GM12878 (cell line): ENCODE measurements at regions not wholly inside any gene's neighbourhood (a gene's known extent, or its start where the extent isn't known, plus 50 kb on each side); places are given as distances from the start of the nearest gene placed in this dataset.

Experiments used
- ATAC-seq: fragments of 200-7000 bp; cut with Tn5 transposase; 3 replicates; pipeline ENCODE4 v1.9.1; 2020; ENCODE audit warnings: mild to moderate bottlenecking, moderate library complexity
- BruUV-seq: library from RNA; stranded (reverse); fragments of 400-500 nt; replicated peaks from 2 replicates; lab custom pipeline; 2021; lab: Mats Ljungman, UMichigan
- CTCF ChIA-PET: fragments of 300-600 bp; sonication (Branson Sonifier 250); formaldehyde crosslinking; extraction: SDS; loops from one replicate; lab custom pipeline; 2021; ENCODE audit warnings: inconsistent platforms; lab: Yijun Ruan, JAX
- POLR2A ChIA-PET: fragments of 350-600 bp; formaldehyde crosslinking; extraction: SDS; loops from one replicate; lab custom pipeline; 2021; ENCODE audit warnings: inconsistent platforms; lab: Charles Lee
- RAD21 ChIA-PET: fragments of 300-600 bp; sonication (Branson Sonifier 250); formaldehyde crosslinking; loops from one replicate; lab custom pipeline; 2023; ENCODE audit warnings: antibody characterized with exemption; ENCODE audit not compliant: unreplicated experiment; lab: Charles Lee
- SMC1A ChIA-PET: fragments of 300-600 bp; sonication (Branson Sonifier 250); formaldehyde crosslinking; loops from one replicate; lab custom pipeline; 2023; ENCODE audit not compliant: unreplicated experiment, uncharacterized antibody; lab: Charles Lee
- DNase-seq: peaks from one replicate; pipeline ENCODE4 v3.0.0-alpha.2; 2011; ENCODE audit warnings: low read depth, low spot score
- FAIRE-seq: peaks from 3 replicates; lab custom pipeline; 2011; peaks lifted over from hg19 to GRCh38; lab: Jason Lieb, UNC
- H2AFZ ChIP-seq: 2 replicates; pipeline ENCODE4 v1.6.0; 2011; ENCODE audit warnings: low read depth, low read length, control low read depth; ENCODE audit not compliant: control insufficient read depth
- H3K27ac ChIP-seq: 2 replicates; pipeline ENCODE4 v1.5.1; 2011; ENCODE audit warnings: control low read depth; ENCODE audit not compliant: control insufficient read depth, insufficient read depth
- H3K27me3 ChIP-seq, 2 experiments: replicated peaks in 1 of 2; 2 replicates each; pipeline versions ENCODE4 v1.6.0 to v1.6.1; 2011; ENCODE audit warnings: low read length in 1 of 2; ENCODE audit not compliant: control insufficient read depth in 2 of 2, insufficient read depth in 2 of 2
- H3K36me3 ChIP-seq, 2 experiments: 2 replicates each; pipeline ENCODE4 v1.5.1; 2011; ENCODE audit warnings: low read length in 1 of 2; ENCODE audit not compliant: control insufficient read depth in 2 of 2, insufficient read depth in 2 of 2
- H3K4me1 ChIP-seq: 2 replicates; pipeline ENCODE4 v1.6.1; 2011; ENCODE audit warnings: mild to moderate bottlenecking, low read length, moderate library complexity, mixed read lengths; ENCODE audit not compliant: control insufficient read depth, insufficient read depth
- H3K4me2 ChIP-seq: 2 replicates; pipeline ENCODE4 v1.6.0; 2011; ENCODE audit warnings: control low read depth; ENCODE audit not compliant: control insufficient read depth, insufficient read depth
- H3K4me3 ChIP-seq: fragments of 200-600 bp; sonication (generic); 2 replicates; pipeline ENCODE4 v1.5.1; 2016
- H3K79me2 ChIP-seq: 2 replicates; pipeline ENCODE4 v1.6.0; 2011; ENCODE audit warnings: low read length; ENCODE audit not compliant: control insufficient read depth, insufficient read depth
- H3K9ac ChIP-seq: 2 replicates; pipeline ENCODE4 v1.8.0; 2011; ENCODE audit warnings: low read length, control low read depth, mixed read lengths; ENCODE audit not compliant: control insufficient read depth, insufficient read depth
- H3K9me3 ChIP-seq: replicated peaks from 3 replicates; pipeline ENCODE4 v1.5.1; 2011; ENCODE audit warnings: mild to moderate bottlenecking, low read length; ENCODE audit not compliant: control insufficient read depth, insufficient read depth
- H4K20me1 ChIP-seq: 2 replicates; pipeline ENCODE4 v1.6.0; 2011; ENCODE audit not compliant: control insufficient read depth, insufficient read depth
- CEBPZ ChIP-seq: fragments of 150-350 bp; IDR thresholded peaks from 2 replicates; pipeline ENCODE4 v1.6.1; 2016; ENCODE audit warnings: low read depth, low read length
- CHD4 ChIP-seq: fragments of 200-600 bp; sonication (generic); IDR thresholded peaks from 2 replicates; pipeline ENCODE4 v1.6.1; 2016; ENCODE audit warnings: mild to moderate bottlenecking
- LARP7 ChIP-seq: fragments of 450-650 bp; IDR thresholded peaks from 2 replicates; pipeline ENCODE4 v1.6.1; 2017; ENCODE audit warnings: mild to moderate bottlenecking
- RFX5 ChIP-seq: IDR thresholded peaks from 2 replicates; pipeline ENCODE4 v1.6.1; 2011; ENCODE audit warnings: low read depth, low read length, improper control_type of control experiment
- SIN3A ChIP-seq: IDR thresholded peaks from 2 replicates; pipeline ENCODE4 v1.6.1; 2012; ENCODE audit warnings: low read depth, low read length, improper control_type of control experiment
- SP1 ChIP-seq: IDR thresholded peaks from one replicate; pipeline ENCODE4 v1.6.1; 2011; ENCODE audit warnings: low read depth, low read length
- YBX1 ChIP-seq: fragments of 450-650 bp; IDR thresholded peaks from 2 replicates; pipeline ENCODE4 v1.6.1; 2016; ENCODE audit warnings: antibody characterized with exemption
- ZBED1 ChIP-seq: IDR thresholded peaks from 2 replicates; pipeline ENCODE4 v1.6.1; 2016; ENCODE audit warnings: borderline replicate concordance
- ZNF622 ChIP-seq: fragments of 450-650 bp; IDR thresholded peaks from 2 replicates; pipeline ENCODE4 v1.6.1; 2017; ENCODE audit warnings: mild to moderate bottlenecking, inconsistent platforms
- ZNF687 ChIP-seq: fragments of 450-650 bp; IDR thresholded peaks from 2 replicates; pipeline ENCODE4 v1.6.1; 2017; ENCODE audit warnings: mild to moderate bottlenecking, moderate library complexity
- ZSCAN29 ChIP-seq: fragments of 450-650 bp; IDR thresholded peaks from 2 replicates; pipeline ENCODE4 v1.6.1; 2017; ENCODE audit warnings: mild to moderate bottlenecking, moderate library complexity
- WGBS: methylation state at CpG from one replicate; pipeline ENCODE4 v1.1.6; 2016; ENCODE audit warnings: low lambda C conversion rate; ENCODE audit not compliant: insufficient replicate concordance, insufficient coverage; ENCODE audit errors: missing lambda C conversion rate; 5-methylcytosine and 5-hydroxymethylcytosine counted together
- in situ Hi-C: fragments of 300-500 bp; cut with MboI; formaldehyde crosslinking; loops from 9 replicates; pipeline ENCODE4 v1.14.3; 2018; ENCODE audit warnings: mixed read lengths
- intact Hi-C: fragments of 100-400 bp; cut with micrococcal nuclease; formaldehyde crosslinking; loops from one replicate; pipeline ENCODE4 v1.14.2; 2022; ENCODE audit not compliant: unreplicated experiment

GRCh38 chr14:101028971-101029667 lies 125.6 kb upstream of the RTL1 start:
- in situ Hi-C loops: no loop called here
- intact Hi-C loops: no loop called here
- RAD21 ChIA-PET: no interaction called here
- Histone ChIP-seq H3K9ac (no peak overlapping the region), H3K27me3 (no peaks in the 10 kb centered on the region), H3K4me1 (no peaks in the 10 kb centered on the region), H2AFZ (no peak overlapping the region), H3K9me3 (no peaks in the 10 kb centered on the region), H3K27ac (no peak overlapping the region), H3K4me2 (no peak overlapping the region), H3K36me3 (no peaks in the 10 kb centered on the region), H3K79me2 (no peaks in the 10 kb centered on the region), H4K20me1 (no peaks in the 10 kb centered on the region), H3K4me3 (no peak overlapping the region)
- no TSS peak for BruUV-seq
- POLR2A ChIA-PET: no interaction called here
- ATAC-seq (no peak), FAIRE-seq (no peak), DNase-seq (no peak)
- CTCF ChIA-PET: no interaction called here
- 60% methylated on average over 20 of the region's 20 CpGs for WGBS
- TF ChIP-seq YBX1: no peak
- no peak for TF ChIP-seq LARP7
- TF ChIP-seq ZSCAN29: no peak
- TF ChIP-seq ZBED1: no peak
- TF ChIP-seq ZNF622: no peak
- SMC1A ChIA-PET: no interaction called here

- WGBS: 54% methylated on average over 24 of the region's 25 CpGs
- BruUV-seq: no TSS peak
- H3K27me3 ChIP-seq: no peaks in the 10 kb centered on the region
- POLR2A ChIA-PET: no interaction called here
- H3K4me3 ChIP-seq: no peak overlapping the region
- no peak for ATAC-seq
- DNase-seq: no peak
- intact Hi-C loops (no loop called here), in situ Hi-C loops (no loop called here)
- RAD21 ChIA-PET: no interaction called here
- no peaks in the 10 kb centered on the region for H3K36me3 ChIP-seq
- FAIRE-seq: no peak
- no peaks in the 10 kb centered on the region for H3K9me3 ChIP-seq
- no peaks in the 10 kb centered on the region for H4K20me1 ChIP-seq
- no peak overlapping the region for H3K9ac ChIP-seq
- CTCF ChIA-PET: no interaction called here
- H3K4me2 ChIP-seq: no peak overlapping the region
- SMC1A ChIA-PET: no interaction called here
- no peaks in the 10 kb centered on the region for H3K79me2 ChIP-seq
- no peak overlapping the region for H3K27ac ChIP-seq
- H3K4me1 ChIP-seq: no peaks in the 10 kb centered on the region
- H2AFZ ChIP-seq: no peak overlapping the region
- TF ChIP-seq SP1 (no peak), CEBPZ (no peak), RFX5 (no peak), SIN3A (no peak), CHD4 (no peak), ZNF687 (no peak)
These were observed 126.3 kb upstream of the RTL1 start for GRCh38 chr14:101029668-101030290.
